GM19452 (cell line): ENCODE measurements at regions not wholly inside any gene's neighbourhood (a gene's known extent, or its start where the extent isn't known, plus 50 kb on each side); places are given as distances from the start of the nearest gene placed in this dataset.

Experiments used
- ATAC-seq: cut with Tn5 transposase; IDR thresholded peaks from one replicate; pipeline ENCODE4 v1.9.1; 2021; ENCODE audit not compliant: unreplicated experiment

DNA sequence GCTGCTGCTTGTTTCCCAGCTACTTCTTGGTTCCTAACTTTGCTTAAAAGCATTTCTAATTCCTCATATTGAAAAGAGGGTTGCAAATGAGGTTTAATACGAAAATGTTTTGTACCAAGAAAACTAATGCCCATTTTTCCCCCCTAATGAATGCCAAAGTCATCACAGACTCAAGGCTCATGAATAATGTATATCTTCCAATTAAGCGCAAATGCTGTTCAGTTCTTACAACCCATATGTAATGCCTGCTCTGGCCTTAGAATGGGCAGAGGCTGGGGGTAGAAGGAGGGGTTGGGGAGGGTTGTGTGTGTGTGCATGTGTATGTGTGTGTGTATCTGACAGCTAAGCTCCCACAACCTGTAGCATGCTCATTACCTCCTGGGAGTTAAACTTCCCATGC lies 901.7 kb downstream of the KCNMA1 start:
- ATAC-seq, result no peak

DNA sequence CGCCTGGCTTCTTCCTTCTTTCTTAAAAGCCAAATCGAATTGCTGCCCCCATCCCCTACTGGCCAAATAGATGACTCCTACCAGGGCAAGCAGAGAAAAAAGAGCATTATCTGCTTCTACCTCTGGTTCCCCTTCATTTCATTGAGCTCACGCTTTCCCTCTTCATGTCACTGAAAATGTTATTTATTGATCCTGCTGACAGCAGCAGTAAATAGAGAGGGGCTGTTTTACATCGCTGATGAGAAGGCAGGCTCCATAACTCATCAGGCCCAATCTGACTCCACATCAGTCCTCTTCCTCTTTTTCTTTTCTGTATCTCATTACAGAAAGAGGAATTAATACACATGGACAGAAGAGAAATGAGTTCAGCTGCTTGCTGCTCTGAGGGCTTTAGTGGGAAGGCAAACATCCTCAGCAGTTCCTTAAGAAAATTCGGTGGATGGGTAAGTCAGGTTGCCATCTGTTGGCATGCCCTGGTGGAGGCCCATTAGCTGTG lies 904.1 kb downstream of the KCNMA1 start:
- ATAC-seq, result no peak

DNA sequence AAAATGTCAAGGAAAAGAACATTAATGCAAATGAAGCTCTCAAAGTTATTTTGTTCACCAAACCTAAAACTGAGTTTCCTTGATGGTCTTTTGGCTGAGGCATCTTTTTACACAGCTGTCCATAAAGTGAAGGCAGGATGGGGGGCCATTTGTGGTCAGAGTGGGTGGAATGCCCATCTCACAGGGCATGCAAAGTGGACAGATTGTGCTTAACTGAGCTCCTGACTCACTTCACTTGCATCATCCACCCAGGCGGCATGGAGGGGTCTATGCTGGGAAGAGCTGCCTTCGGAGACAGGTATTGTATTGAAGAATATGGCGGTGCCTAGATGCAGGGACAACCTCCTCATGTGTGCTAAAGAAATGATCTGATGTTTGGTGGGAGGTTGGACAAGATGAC lies 905.3 kb downstream of the KCNMA1 start:
- ATAC-seq, result no peak

DNA sequence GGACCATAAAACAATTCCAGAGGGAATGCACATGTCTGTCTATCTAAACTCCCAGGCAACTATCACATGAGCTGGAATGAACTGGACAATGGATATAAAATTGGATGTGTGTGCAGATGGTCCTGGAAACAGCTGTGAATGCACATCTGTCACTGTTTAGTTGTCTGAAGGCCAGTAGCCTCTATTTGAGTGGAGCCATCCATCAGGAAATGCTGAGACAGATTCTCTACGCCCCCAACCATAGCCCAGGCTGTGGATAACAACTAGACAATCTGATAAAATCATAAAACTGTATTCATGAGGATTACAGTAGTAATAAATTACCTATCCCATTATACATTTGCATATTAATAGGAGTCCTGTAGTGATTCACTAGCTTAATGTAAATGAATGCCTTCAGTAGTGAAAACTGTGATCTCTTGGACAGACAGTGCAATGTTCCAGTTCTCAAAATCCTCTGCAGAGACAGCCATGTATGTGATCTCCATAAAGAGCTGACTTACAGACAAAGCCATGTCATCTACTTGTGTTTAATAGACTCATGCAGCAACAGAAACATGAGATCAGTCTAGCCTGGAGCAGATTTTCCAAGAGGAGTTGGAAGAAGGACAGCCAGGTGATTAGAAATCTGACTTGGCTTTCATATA lies 907.6 kb downstream of the KCNMA1 start:
- no peak for ATAC-seq

DNA sequence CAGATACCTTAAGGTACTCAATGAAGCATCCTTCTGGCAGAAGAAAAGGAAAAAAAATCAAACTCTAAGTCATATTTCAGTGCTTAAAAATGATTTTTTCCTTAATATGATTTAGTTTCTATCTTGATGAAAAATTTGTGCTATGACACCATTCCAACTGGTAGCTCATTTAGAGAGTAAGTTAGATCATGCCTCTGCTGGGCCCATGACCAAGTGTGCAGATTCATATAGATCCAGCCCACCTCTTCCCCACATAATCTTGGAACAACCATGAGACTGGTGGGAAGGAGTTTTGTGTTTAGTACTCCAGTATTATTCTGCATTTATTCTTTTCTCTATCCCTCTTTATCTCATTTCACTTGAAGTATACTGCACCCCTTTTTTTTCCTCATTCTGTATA lies 908.3 kb downstream of the KCNMA1 start:
- no peak for ATAC-seq

DNA sequence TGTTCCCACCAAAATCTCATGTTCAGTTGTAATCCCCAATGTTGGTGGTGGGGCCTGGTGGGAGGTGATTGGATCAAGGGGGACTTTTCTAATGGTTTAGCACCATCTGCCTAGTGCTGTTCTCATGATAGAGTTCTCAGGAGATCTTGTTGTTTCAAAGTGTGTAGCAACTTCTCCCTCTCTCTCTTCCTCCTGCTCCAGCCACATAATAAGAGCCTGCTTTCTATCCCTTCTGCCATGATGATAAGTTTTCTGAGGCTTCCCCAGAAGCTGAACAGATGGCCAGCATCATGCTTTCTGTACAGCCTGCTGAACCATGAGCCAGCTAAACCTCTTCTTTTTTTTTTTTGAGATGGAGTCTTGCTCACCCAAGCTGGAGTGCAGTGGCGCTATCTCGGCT lies 910.6 kb downstream of the KCNMA1 start:
- ATAC-seq, result no peak

DNA sequence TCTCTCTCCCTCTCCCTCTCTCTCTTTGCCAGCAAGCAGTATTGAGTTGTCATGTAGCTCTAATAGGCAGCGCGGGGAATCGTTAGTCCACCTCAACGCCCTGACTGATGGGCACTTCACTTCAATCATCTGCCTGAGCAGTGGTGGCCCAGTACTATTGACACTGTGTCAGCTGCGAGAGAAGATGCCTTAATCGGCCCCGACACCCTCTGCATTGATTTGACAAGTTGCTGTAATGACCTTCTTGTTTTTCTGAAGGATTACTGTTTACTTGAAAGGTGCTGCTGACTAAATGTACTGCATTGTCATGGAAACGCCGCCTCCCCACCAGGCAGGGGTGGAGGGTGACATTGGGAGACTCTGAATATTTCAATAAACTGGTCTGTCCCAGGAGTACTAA lies 913.8 kb downstream of the KCNMA1 start:
- no peak for ATAC-seq

DNA sequence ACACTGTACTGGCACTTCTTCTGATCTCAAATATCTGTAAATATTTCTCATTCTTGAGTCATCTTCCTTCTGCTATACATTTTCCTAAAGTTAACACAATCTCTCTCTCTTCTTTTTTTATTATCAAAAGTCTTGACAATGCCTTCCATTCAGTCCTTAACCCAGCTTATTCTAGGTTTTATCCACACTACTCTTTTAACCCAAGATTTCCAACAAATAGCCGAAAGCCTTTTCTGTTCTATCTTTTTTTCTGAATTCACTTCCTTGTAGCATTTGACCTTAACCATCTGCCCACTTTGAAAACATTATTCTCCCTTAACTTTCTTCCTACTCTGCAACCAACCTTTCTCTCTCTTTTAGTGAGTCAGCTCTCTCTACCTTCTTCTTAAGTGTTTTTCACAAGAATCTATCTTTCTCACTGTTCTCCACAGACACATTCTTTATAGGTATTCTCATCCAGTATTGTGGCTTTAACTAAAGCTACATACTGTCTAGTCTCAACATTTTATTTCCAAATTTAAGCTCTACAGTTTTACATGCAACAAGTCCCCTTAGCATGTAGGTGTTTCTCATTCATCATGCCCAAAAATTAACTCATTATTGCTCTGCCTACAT lies 915.6 kb downstream of the KCNMA1 start:
- no peak for ATAC-seq

DNA sequence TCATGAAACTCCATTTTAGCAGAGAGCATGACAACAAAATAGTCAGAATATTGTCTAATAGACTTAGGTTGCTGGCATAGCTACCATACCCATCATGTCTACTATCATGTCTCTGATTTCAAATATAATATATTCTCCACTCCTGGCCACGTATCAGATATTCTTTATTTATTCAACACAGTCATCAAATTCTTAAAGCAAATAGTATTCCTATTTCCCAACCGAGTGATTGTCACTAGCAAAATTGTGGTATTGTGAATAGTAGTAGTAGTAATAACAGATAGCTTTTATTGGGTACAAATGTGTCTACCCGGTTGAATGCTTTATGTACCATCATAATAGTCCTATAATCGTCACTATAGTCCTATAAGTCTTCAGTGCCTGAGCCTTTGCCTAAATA lies 918.6 kb downstream of the KCNMA1 start:
- ATAC-seq, result no peak

DNA sequence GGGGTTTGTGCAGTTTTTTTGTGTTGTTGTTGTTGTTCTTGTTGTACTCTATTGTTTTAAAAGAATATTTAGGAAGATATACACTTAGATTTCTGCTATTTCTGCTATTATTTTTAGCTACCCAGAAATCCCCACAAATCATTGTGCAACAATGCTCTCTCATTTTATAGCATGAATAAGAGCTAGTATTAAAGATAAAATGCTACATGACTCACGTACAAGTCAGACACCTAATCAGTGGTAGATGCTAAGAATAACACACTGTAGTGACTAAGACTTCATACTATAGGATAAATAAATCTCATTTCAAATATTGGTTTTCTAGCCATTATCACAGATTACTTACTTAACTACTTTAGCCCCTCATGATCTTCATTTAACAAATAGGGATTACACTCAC lies 920.5 kb downstream of the KCNMA1 start:
- no peak for ATAC-seq

DNA sequence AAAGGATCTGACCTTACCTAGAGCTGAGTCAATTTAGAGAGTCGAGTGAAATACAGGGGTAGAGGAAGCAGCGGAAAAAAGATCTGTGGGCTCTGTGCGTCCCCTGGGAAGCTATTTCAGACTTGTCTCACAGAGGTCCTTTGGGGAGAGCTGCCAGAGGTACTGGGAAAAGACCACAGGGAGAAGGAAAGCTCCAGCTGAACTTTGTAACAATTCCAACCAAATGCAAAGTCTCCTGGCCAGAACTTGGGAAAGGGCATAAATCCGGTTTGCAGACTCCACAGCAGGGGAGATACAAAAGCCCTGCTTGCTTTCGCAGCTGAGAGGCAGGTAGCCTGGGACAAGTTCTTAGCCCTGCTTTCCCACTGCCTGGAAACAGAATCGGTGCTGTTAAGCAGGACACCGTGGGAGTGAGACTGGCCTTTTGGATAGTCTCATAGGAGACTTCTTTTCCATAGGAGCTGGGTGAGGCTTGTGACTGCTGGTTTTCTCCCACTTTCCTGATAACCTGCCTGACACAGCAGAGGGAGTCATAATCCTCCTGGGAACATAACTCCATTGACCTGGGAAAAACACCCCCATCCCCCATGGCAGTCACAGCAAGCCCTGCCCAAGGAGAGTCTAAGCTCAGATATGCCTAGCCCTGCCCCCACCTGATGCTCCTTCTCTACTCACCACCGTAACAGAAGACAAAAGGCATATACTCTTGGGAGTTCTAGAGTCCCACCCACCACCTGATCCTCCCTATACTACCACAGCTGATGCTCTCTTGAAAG lies 926.2 kb downstream of the KCNMA1 start:
- no peak for ATAC-seq

DNA sequence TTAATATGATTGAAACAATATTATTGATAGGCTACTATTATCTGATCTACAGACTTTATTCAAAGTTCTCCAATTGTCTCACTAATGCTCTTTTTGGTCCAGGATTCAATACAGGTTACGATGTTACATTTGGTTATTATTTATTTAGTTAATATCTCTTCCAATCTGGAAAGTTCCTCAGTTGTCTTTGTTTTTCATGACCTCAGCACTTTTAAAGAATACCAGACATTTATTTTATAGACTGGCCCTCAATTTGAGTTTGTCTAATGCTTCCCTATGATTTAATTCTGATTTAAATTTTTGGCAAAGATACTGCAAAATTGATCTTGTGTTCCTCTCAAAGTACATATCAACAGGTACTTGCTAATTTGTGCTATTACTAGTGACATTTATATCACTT lies 937.4 kb downstream of the KCNMA1 start:
- no peak for ATAC-seq

DNA sequence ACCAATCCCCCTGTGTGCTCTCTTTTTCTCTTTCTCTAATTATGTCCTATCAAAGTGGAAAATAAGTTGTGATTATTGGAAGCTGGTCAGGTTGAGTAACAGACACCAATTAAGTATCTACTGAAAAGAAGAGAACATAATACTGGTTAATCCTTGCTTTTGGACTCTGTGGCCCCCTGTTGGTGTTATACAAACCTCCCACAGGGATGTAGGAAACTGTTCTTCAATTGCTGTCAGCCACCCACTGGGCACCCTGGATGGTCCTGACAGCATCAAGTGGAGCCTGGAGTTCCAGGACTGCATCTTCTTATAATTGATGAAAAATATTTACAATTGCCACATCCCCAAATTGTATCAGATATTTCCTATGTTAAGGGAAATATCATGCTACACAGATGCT lies 939.7 kb downstream of the KCNMA1 start:
- no peak for ATAC-seq

DNA sequence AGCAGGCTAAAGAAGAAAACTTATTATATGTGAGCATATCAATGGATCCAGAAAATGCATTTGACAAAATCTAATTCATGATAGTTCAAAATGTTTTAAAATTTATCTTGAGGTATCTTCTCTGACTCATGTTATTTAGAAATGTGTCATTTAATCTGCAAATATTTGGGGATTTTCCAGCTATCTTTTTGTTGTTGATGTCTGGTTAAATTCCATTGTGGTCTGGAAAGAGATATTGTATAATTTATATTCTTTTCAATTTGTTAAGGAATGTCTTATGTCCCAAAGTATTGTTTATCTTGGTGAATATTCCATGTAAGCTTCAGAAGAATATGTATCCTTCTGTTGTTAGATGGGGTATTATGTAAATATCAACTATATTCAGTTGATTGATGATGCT lies 942.5 kb downstream of the KCNMA1 start:
- no peak for ATAC-seq

DNA sequence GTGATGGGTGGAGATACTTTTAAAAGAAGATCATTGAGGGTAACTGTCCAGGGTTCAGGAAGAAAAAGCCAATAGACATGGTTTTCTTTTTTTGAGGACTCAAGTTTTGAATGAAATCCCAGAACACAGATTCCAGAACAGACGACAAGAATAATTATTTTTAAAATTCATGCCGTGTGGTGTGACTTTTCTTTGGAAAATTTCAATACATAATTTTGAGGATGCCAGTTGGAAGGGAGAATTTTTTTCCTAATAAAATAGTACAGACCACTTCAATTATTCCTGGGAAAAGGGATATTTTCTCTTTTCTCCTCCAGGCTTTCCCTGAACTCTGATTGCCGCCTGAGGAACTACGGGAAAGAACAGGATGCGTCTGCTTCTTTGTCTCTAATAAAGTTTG lies 951.4 kb downstream of the KCNMA1 start:
- no peak for ATAC-seq

DNA sequence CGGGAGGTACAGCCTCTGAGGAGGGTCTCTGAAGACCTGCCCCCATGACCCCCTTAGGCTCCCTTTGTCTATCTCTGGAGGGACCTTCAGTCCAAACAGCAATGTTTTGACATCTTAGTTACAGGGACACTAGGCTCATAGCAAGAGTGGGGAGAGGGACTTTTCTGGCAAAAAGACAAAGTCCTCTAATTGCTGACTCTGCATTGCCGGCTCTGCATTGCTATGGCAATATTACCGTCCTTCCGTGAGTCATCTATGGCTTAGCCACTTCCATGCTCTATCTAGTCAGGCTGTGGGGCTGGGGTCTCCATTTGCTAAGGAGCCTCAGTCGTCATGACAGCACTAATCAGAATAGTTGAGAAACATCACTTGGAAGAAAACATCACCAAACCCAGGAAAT lies 952.6 kb downstream of the KCNMA1 start:
- ATAC-seq, result no peak

DNA sequence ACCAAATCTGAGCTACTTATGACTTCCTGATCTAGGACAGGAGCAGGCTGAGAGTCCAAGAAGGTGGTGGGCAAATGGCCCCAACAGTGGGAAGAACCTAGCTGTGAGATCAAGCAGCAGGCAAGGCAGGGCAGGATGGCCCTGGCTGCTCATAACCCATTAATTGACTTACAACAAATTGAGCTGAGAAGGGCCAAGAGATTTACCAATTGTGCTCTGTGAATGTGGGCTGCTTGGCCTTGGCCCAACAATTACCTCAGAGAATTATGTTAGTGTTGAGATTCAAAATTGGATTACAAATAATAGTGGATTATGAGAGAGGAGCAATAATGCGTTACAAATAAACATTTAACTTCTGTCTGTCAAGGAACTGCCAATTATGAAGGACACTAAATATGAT lies 956.5 kb downstream of the KCNMA1 start:
- no peak for ATAC-seq

DNA sequence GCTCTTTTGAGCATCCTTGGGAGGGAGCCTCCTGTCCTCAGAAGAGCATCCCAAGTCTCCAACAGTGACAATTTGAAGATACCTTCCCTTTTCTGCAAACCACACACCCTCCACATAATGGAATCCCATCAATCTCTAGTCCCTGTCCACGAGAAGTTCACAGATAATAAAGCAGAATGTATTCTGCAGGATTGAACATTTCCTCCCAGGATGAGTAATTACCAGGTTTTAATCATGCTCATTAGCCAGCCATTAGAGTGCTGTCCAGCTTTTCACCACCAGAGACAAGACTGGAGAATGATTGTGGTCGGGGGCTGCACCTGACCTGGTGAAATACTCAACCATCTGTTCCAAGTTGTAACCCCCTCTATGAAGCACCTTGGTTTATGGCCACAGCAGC lies 958.6 kb downstream of the KCNMA1 start:
- no peak for ATAC-seq

DNA sequence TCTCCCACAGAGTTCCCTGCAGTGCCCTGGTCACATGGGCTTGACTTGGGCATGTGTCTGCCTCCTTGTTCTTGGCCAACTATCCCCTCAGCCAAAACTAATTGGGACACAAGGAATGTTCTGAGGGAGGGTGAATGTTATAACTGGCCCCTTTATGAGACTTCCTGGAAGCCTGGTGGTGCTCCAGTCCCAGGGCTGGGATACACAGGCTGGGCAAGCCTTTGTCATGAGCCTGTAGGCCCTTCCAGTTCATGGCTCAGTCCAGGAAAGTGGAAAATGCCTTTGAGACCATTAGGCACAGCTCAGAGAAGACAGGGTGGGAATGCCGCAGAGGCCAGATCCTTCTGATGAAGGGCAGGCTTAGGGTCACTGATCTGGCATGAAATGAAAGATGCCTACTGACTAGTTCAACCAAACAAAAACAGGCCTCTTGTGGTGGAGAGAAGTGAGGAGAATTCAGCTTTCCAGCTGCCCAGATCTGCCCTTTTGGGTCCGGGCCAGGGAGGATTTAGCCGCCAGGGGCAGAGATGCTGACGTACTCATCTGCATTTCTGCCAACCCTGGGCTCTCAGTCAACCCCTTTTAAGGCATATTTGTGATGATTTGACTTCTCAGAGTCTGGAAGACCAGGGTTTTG lies 961.5 kb downstream of the KCNMA1 start:
- no peak for ATAC-seq

DNA sequence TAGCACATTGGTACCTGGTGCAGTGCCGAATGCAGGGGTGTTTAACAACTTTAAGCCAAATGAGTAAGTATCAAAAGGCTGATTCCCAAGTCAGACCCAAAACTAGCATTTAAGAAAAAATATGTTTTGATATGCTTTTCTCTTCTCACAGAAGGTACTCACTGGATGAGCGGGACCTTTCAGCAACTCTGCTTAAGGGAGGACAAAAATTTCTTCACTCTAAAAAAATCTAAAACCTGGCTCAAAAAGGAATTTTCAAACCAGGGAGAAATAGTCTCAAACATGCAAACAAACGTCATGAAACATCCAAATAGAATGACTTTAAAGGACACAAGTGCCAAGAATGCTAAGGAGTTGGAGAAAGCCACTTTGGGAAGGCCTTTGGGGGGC lies 962.1 kb downstream of the KCNMA1 start:
- ATAC-seq, result no peak

DNA sequence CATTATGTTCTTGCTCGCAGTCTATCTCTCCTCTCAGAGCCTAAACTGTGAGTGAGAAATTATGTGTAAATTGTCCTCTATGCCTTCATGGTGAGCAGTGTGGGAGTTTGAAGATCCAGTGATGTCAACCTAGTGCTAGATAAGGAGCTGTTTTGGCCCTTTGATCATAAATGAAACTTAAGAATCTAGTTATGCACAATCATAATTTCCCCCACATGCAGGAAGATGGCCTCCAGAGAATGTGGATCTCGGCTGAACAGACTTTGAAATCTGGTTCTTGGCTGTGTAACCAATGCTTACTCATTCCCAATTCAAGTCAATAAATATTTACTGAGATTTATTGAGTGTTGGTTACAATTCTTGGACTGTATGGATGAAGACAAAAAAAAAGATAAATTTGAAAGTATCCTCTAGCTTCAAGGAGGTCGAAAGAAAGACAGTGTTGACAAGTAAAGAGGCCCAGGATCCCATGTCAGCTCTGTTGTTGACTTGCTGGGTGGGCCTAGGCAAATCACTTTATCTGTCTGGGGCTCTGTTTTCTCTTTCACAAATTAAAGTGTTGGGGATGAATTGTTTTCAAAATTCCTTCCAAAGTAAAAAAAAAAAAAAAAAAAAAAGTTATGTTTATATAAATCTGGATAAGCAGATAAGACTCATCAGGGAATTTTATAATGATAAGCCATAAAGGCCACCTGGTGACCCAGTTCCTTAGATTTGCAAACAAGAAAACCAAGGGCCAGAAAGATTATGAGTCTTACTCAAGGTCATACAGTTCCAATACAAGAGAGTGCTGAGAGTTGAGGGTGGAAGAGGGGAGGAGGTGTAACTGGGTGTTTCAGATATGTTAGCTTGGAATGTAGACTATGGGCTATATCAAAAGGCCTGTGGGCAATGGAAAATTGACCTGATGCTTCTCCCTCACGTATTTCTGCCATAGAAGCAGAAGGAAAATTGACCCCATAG lies 969.9 kb downstream of the KCNMA1 start:
- no peak for ATAC-seq
